AG04450 (cell line): ENCODE measurements at regions not wholly inside any gene's neighbourhood (a gene's known extent, or its start where the extent isn't known, plus 50 kb on each side); places are given as distances from the start of the nearest gene placed in this dataset.
"Not testable (repeated sequence)": the region's sequence is repeated elsewhere in the genome, so short reads cannot be mapped to it uniquely, and the experiment has no call there.

ENCODE experiments used
- CTCF ChIA-PET: fragments of 300-600, 350-600 bp; formaldehyde crosslinking; extraction: SDS; loops from one replicate; lab custom pipeline; 2022; ENCODE audit warnings: antibody characterized with exemption, inconsistent platforms; lab: Charles Lee
- POLR2A ChIA-PET: fragments of 350-600 bp; formaldehyde crosslinking; extraction: SDS; loops from one replicate; lab custom pipeline; 2021; ENCODE audit warnings: antibody characterized with exemption, inconsistent platforms; lab: Yijun Ruan, JAX
- DNase-seq: peaks from one replicate; pipeline ENCODE4 v3.0.0-alpha.2; 2011; ENCODE audit warnings: low read depth, low spot score
- H3K27ac ChIP-seq: one replicate; pipeline ENCODE4 v1.5.1; 2012; ENCODE audit warnings: low read depth, low read length, control low read depth
- H3K27me3 ChIP-seq: one replicate; pipeline ENCODE4 v1.6.0; 2012; ENCODE audit warnings: low read length; ENCODE audit not compliant: control insufficient read depth, insufficient read depth
- H3K4me3 ChIP-seq: 2 replicates; pipeline ENCODE4 v1.5.1; 2011; ENCODE audit warnings: mild to moderate bottlenecking, low read depth, low read length, control low read depth
- H3K9me3 ChIP-seq: 2 replicates; pipeline ENCODE4 v1.5.1; 2012; ENCODE audit warnings: low read length; ENCODE audit not compliant: control insufficient read depth, insufficient read depth
- CTCF ChIP-seq: IDR thresholded peaks from 2 replicates; pipeline ENCODE4 v1.5.1; 2011; ENCODE audit warnings: low read depth, low read length, control low read depth, inconsistent platforms

GRCh38 chr21:14290576-14290975, 74.6 kb downstream of the RBM11 start:
- Histone ChIP-seq H3K9me3 (no peaks in the 10 kb centered on the region; the same call in 1 of the 2 replicates), H3K27ac (no peak overlapping the region), H3K4me3 (no peak overlapping the region), H3K27me3 (no peaks in the 10 kb centered on the region)
- no peak for TF ChIP-seq CTCF
- CTCF ChIA-PET = no interaction called here
- POLR2A ChIA-PET = no interaction called here
- no peak for DNase-seq

- no peak for TF ChIP-seq CTCF
- no peak overlapping the region for H3K4me3 ChIP-seq
- H3K9me3 ChIP-seq = no peaks in the 10 kb centered on the region
- DNase-seq = no peak
- POLR2A ChIA-PET = no interaction called here
- CTCF ChIA-PET = no interaction called here
- H3K27me3 ChIP-seq = no peaks in the 10 kb centered on the region
- H3K27ac ChIP-seq = no peak overlapping the region
Observed at GRCh38 chr21:14288922-14289321, 73.0 kb downstream of the RBM11 start.

GRCh38 chr21:14285147-14285761, 69.3 kb downstream of the RBM11 start:
- no peak overlapping the region for H3K4me3 ChIP-seq
- no peaks in the 10 kb centered on the region for H3K27me3 ChIP-seq
- ChIA-PET CTCF (no interaction called here), POLR2A (no interaction called here)
- no peak overlapping the region for H3K27ac ChIP-seq
- no peak for TF ChIP-seq CTCF
- no peaks in the 10 kb centered on the region; the same call in 1 of the 2 replicates for H3K9me3 ChIP-seq
- no peak for DNase-seq

GRCh38 chr21:14284481-14284880, 68.5 kb downstream of the RBM11 start:
- no peak for TF ChIP-seq CTCF
- ChIA-PET CTCF (no interaction called here), POLR2A (no interaction called here)
- Histone ChIP-seq H3K9me3 (no peaks in the 10 kb centered on the region; the same call in 1 of the 2 replicates), H3K27ac (no peak overlapping the region), H3K27me3 (no peaks in the 10 kb centered on the region), H3K4me3 (no peak overlapping the region)
- DNase-seq = no peak

- POLR2A ChIA-PET, H3K27me3 ChIP-seq, H3K27ac ChIP-seq, DNase-seq, H3K4me3 ChIP-seq, CTCF ChIA-PET, H3K9me3 ChIP-seq: not testable (repeated sequence)
Observed at GRCh38 chr21:14281188-14281900, 65.4 kb downstream of the RBM11 start.
